ENCODE measurements at regions not wholly inside any gene's neighbourhood (a gene's known extent, or its start where the extent isn't known, plus 50 kb on each side); places are given as distances from the start of the nearest gene placed in this dataset.

DNA sequence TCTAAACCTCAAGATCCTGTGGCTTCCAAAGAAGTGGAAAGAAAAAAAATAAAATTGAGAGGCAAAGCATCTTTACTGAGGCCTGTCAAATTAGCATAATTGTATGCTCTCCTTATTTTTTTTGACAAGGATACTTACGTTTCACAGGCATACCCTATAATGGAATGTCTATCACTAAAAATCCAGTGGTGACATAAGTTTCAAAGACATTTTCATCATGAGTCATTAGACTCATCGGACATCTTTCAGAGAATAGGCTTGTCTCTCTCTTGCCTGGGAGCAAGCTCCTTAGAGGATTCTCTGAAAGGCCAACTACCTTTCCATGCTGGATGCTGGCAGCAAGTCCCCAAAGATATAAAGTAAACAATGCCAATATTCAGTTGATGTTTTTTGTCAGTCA lies 380.7 kb upstream of the STEAP1 start (continued):
- TF ChIP-seq, protein P1, sequence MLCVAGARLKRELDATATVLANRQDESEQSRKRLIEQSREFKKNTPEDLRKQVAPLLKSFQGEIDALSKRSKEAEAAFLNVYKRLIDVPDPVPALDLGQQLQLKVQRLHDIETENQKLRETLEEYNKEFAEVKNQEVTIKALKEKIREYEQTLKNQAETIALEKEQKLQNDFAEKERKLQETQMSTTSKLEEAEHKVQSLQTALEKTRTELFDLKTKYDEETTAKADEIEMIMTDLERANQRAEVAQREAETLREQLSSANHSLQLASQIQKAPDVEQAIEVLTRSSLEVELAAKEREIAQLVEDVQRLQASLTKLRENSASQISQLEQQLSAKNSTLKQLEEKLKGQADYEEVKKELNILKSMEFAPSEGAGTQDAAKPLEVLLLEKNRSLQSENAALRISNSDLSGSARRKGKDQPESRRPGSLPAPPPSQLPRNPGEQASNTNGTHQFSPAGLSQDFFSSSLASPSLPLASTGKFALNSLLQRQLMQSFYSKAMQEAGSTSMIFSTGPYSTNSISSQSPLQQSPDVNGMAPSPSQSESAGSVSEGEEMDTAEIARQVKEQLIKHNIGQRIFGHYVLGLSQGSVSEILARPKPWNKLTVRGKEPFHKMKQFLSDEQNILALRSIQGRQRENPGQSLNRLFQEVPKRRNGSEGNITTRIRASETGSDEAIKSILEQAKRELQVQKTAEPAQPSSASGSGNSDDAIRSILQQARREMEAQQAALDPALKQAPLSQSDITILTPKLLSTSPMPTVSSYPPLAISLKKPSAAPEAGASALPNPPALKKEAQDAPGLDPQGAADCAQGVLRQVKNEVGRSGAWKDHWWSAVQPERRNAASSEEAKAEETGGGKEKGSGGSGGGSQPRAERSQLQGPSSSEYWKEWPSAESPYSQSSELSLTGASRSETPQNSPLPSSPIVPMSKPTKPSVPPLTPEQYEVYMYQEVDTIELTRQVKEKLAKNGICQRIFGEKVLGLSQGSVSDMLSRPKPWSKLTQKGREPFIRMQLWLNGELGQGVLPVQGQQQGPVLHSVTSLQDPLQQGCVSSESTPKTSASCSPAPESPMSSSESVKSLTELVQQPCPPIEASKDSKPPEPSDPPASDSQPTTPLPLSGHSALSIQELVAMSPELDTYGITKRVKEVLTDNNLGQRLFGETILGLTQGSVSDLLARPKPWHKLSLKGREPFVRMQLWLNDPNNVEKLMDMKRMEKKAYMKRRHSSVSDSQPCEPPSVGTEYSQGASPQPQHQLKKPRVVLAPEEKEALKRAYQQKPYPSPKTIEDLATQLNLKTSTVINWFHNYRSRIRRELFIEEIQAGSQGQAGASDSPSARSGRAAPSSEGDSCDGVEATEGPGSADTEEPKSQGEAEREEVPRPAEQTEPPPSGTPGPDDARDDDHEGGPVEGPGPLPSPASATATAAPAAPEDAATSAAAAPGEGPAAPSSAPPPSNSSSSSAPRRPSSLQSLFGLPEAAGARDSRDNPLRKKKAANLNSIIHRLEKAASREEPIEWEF (CRISPR knock-in tag; IDR thresholded peaks at IDR 0.05) = no peak
- TF ChIP-seq, protein P2, sequence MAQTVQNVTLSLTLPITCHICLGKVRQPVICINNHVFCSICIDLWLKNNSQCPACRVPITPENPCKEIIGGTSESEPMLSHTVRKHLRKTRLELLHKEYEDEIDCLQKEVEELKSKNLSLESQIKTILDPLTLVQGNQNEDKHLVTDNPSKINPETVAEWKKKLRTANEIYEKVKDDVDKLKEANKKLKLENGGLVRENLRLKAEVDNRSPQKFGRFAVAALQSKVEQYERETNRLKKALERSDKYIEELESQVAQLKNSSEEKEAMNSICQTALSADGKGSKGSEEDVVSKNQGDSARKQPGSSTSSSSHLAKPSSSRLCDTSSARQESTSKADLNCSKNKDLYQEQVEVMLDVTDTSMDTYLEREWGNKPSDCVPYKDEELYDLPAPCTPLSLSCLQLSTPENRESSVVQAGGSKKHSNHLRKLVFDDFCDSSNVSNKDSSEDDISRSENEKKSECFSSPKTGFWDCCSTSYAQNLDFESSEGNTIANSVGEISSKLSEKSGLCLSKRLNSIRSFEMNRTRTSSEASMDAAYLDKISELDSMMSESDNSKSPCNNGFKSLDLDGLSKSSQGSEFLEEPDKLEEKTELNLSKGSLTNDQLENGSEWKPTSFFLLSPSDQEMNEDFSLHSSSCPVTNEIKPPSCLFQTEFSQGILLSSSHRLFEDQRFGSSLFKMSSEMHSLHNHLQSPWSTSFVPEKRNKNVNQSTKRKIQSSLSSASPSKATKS (CRISPR knock-in tag; IDR thresholded peaks at IDR 0.05) = no peak
- TF ChIP-seq, protein P3, sequence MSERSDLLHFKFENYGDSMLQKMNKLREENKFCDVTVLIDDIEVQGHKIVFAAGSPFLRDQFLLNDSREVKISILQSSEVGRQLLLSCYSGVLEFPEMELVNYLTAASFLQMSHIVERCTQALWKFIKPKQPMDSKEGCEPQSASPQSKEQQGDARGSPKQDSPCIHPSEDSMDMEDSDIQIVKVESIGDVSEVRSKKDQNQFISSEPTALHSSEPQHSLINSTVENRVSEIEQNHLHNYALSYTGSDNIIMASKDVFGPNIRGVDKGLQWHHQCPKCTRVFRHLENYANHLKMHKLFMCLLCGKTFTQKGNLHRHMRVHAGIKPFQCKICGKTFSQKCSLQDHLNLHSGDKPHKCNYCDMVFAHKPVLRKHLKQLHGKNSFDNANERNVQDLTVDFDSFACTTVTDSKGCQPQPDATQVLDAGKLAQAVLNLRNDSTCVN (CRISPR knock-in tag; IDR thresholded peaks at IDR 0.05) = no peak
- TF ChIP-seq ZNF507 (tag; conservative IDR thresholded peaks at IDR 0.05) (no peak), YBX1 (IDR thresholded peaks at IDR 0.05) (no peak), ZNF668 (CRISPR knock-in tag; IDR thresholded peaks at IDR 0.05) (no peak)
- TF ChIP-seq, protein P4, sequence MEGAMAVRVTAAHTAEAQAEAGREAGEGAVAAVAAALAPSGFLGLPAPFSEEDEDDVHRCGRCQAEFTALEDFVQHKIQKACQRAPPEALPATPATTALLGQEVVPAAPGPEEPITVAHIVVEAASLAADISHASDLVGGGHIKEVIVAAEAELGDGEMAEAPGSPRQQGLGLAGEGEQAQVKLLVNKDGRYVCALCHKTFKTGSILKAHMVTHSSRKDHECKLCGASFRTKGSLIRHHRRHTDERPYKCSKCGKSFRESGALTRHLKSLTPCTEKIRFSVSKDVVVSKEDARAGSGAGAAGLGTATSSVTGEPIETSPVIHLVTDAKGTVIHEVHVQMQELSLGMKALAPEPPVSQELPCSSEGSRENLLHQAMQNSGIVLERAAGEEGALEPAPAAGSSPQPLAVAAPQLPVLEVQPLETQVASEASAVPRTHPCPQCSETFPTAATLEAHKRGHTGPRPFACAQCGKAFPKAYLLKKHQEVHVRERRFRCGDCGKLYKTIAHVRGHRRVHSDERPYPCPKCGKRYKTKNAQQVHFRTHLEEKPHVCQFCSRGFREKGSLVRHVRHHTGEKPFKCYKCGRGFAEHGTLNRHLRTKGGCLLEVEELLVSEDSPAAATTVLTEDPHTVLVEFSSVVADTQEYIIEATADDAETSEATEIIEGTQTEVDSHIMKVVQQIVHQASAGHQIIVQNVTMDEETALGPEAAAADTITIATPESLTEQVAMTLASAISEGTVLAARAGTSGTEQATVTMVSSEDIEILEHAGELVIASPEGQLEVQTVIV (CRISPR knock-in tag; IDR thresholded peaks at IDR 0.05; ENCODE audit: borderline replicate concordance) = no peak

Measured in K562 (cell line).